Esophagus muscularis mucosa (tissue), 4 donors: ENCODE measurements at regions not wholly inside any gene's neighbourhood (a gene's known extent, or its start where the extent isn't known, plus 50 kb on each side); places are given as distances from the start of the nearest gene placed in this dataset.

ENCODE experiments used
- DNase-seq: peaks from one replicate; pipeline ENCODE4 v3.0.0-alpha.2; 2017; ENCODE audit errors: extremely low spot score
- H3K27ac ChIP-seq, 4 donors: fragments of 200-600 bp; sonication (generic); replicated peaks in 1 of 4; 1 replicate in 3 of 4; 2 replicates in 1 of 4; pipeline ENCODE4 v1.5.1; 2016 to 2019; ENCODE audit warnings: mild to moderate bottlenecking in 1 of 4
- H3K27me3 ChIP-seq, 4 donors: fragments of 200-600 bp; sonication (generic); one replicate each; pipeline versions ENCODE4 v1.5.1 to v1.6.0; 2016 to 2019
- H3K36me3 ChIP-seq, 4 donors: fragments of 200-600 bp; sonication (generic); one replicate each; pipeline ENCODE4 v1.5.1; 2016 to 2019
- H3K4me1 ChIP-seq, 4 donors: fragments of 200-600 bp; sonication (generic); one replicate each; pipeline ENCODE4 v1.5.1; 2016 to 2019
- H3K4me3 ChIP-seq, 4 donors: fragments of 200-600 bp; sonication (generic); 1 replicate in 2 of 4; 2 replicates in 2 of 4; pipeline ENCODE4 v1.5.1; 2016 to 2019; ENCODE audit warnings: mild to moderate bottlenecking in 4 of 4, moderate library complexity in 1 of 4
- H3K9me3 ChIP-seq, 4 donors: fragments of 200-600 bp; sonication (generic); 1 replicate in 3 of 4; 2 replicates in 1 of 4; pipeline ENCODE4 v1.5.1; 2016 to 2019
- EP300 ChIP-seq: sonication (generic); formaldehyde crosslinking; IDR thresholded peaks from one replicate; pipeline ENCODE4 v1.6.1; 2017; ENCODE audit warnings: antibody characterized with exemption
- POLR2A ChIP-seq: fragments of 450-650 bp; IDR thresholded peaks from one replicate; pipeline ENCODE4 v1.6.1; 2017; ENCODE audit warnings: antibody characterized with exemption, moderate library complexity, mild to moderate bottlenecking, low read depth
- POLR2AphosphoS5 ChIP-seq, 2 donors: sonication (generic); formaldehyde crosslinking; IDR thresholded peaks; one replicate each; pipeline ENCODE4 v1.6.1; 2017; ENCODE audit warnings: antibody characterized with exemption in 2 of 2
- WGBS: methylation state at CpG from one replicate; pipeline ENCODE4 v1.1.5; 2018; 5-methylcytosine and 5-hydroxymethylcytosine counted together
- intact Hi-C: fragments of 100-400 bp; cut with DNase I; formaldehyde crosslinking; loops from one replicate; pipeline ENCODE4 v1.15.1; 2023
- TF ChIP-seq, protein P1 (sequence below), 3 experiments: fragments of 200-600 bp in 2 of 3; fragments of 450-650 bp in 1 of 3; sonication (generic) in 2 of 3; IDR thresholded peaks; one replicate each; pipeline ENCODE4 v1.5.1; 2017 to 2019; ENCODE audit warnings: antibody characterized with exemption in 3 of 3, mild to moderate bottlenecking in 2 of 3, moderate library complexity in 1 of 3

GRCh38 chr18:41790687-41791086, 164.3 kb upstream of the PIK3C3 start:
- TF ChIP-seq POLR2AphosphoS5 (IDR thresholded peaks at IDR 0.05), result no peak
- TF ChIP-seq EP300, result no peak
- TF ChIP-seq, protein P1, sequence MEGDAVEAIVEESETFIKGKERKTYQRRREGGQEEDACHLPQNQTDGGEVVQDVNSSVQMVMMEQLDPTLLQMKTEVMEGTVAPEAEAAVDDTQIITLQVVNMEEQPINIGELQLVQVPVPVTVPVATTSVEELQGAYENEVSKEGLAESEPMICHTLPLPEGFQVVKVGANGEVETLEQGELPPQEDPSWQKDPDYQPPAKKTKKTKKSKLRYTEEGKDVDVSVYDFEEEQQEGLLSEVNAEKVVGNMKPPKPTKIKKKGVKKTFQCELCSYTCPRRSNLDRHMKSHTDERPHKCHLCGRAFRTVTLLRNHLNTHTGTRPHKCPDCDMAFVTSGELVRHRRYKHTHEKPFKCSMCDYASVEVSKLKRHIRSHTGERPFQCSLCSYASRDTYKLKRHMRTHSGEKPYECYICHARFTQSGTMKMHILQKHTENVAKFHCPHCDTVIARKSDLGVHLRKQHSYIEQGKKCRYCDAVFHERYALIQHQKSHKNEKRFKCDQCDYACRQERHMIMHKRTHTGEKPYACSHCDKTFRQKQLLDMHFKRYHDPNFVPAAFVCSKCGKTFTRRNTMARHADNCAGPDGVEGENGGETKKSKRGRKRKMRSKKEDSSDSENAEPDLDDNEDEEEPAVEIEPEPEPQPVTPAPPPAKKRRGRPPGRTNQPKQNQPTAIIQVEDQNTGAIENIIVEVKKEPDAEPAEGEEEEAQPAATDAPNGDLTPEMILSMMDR (IDR thresholded peaks at IDR 0.05), result no peak
- TF ChIP-seq POLR2A, result no peak
- Histone ChIP-seq H3K27me3 (no peaks in the 10 kb centered on the region), H3K9me3 (no peaks in the 10 kb centered on the region), H3K36me3 (no peaks in the 10 kb centered on the region), H3K4me1 (no peaks in the 10 kb centered on the region), H3K27ac (no peak overlapping the region), H3K4me3 (no peak overlapping the region)
- intact Hi-C loops, result no loop called here
- no peak for DNase-seq
- WGBS, result 80% methylated on average over 5 of the region's 5 CpGs

GRCh38 chr18:41789001-41789400, 166.0 kb upstream of the PIK3C3 start:
- intact Hi-C loops, result no loop called here
- Histone ChIP-seq H3K27ac (no peak overlapping the region), H3K4me3 (no peak overlapping the region), H3K4me1 (no peaks in the 10 kb centered on the region), H3K27me3 (no peaks in the 10 kb centered on the region), H3K9me3 (no peaks in the 10 kb centered on the region), H3K36me3 (no peaks in the 10 kb centered on the region)
- no peak for DNase-seq
- 66% methylated on average over 2 of the region's 2 CpGs for WGBS
- TF ChIP-seq POLR2AphosphoS5 (IDR thresholded peaks at IDR 0.05) (no peak), POLR2A (no peak), EP300 (no peak)
- TF ChIP-seq, protein P1 (IDR thresholded peaks at IDR 0.05), result no peak

GRCh38 chr18:41783879-41784278, 171.2 kb upstream of the PIK3C3 start:
- Histone ChIP-seq H3K27me3 (no peaks in the 10 kb centered on the region), H3K9me3 (no peaks in the 10 kb centered on the region), H3K27ac (no peak overlapping the region), H3K4me1 (no peaks in the 10 kb centered on the region), H3K36me3 (no peaks in the 10 kb centered on the region), H3K4me3 (no peak overlapping the region)
- intact Hi-C loops, result no loop called here
- no peak for TF ChIP-seq POLR2A
- TF ChIP-seq POLR2AphosphoS5 (IDR thresholded peaks at IDR 0.05), result no peak
- WGBS, result 40% methylated on average over 1 of the region's 1 CpG
- no peak for DNase-seq

GRCh38 chr18:41783065-41783818, 171.8 kb upstream of the PIK3C3 start:
- Histone ChIP-seq H3K27me3 (no peaks in the 10 kb centered on the region), H3K4me1 (no peaks in the 10 kb centered on the region), H3K36me3 (no peaks in the 10 kb centered on the region), H3K4me3 (no peak overlapping the region), H3K9me3 (no peaks in the 10 kb centered on the region), H3K27ac (no peak overlapping the region)
- 80% methylated on average over 5 of the region's 5 CpGs for WGBS
- DNase-seq, result no peak
- TF ChIP-seq POLR2AphosphoS5 (IDR thresholded peaks at IDR 0.05) (no peak), EP300 (no peak), POLR2A (no peak)
- TF ChIP-seq, protein P1 (IDR thresholded peaks at IDR 0.05), result no peak
- intact Hi-C loops, result no loop called here

DNA sequence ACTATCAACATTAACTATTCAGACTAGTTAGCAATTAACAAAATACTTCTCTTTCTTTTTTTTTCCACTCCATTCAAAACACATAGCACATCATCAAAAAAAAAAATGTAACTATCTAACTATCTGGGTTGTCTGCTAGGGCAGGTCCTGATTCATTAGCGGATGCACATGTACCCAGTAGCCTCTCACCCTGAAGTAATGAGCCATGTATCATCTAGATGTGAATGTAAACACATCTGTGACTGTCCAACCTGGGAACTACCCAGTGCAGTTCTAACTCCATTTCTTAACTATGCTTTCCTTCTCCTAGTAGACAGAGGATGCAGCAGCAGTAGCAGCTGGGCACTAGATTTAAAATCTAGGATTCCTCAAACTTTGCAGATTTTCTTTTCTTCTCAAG, 183.1 kb upstream of the PIK3C3 start:
- H3K4me1 ChIP-seq, result no peaks in the 10 kb centered on the region
- 31% methylated on average over 1 of the region's 1 CpG for WGBS

More for the DNA sequence above, 183.1 kb upstream of the PIK3C3 start:
- H3K4me3 ChIP-seq, result no peak overlapping the region
- H3K9me3 ChIP-seq, result no peaks in the 10 kb centered on the region
- DNase-seq, result no peak
- H3K27me3 ChIP-seq, result no peaks in the 10 kb centered on the region
- H3K36me3 ChIP-seq, result no peaks in the 10 kb centered on the region
- no peak overlapping the region for H3K27ac ChIP-seq
- intact Hi-C loops, result no loop called here
- TF ChIP-seq EP300, result no peak
- TF ChIP-seq, protein P1 (IDR thresholded peaks at IDR 0.05), result no peak
- no peak for TF ChIP-seq POLR2AphosphoS5 (IDR thresholded peaks at IDR 0.05)
- no peak for TF ChIP-seq POLR2A
